T1000 (cell line): ENCODE measurements at regions not wholly inside any gene's neighbourhood (a gene's known extent, or its start where the extent isn't known, plus 50 kb on each side); places are given as distances from the start of the nearest gene placed in this dataset.
"Not testable (repeated sequence)": the region's sequence is repeated elsewhere in the genome, so short reads cannot be mapped to it uniquely, and the experiment has no call there.

Source experiments
- DNase-seq: peaks from one replicate; lab custom pipeline; 2025; ENCODE audit warnings: mixed read lengths; lab: John Stamatoyannopoulos, UW

- no peak for DNase-seq
Measured at GRCh38 chr12:18008642-18009041, 81.4 kb downstream of the RERGL start.

- no peak for DNase-seq
Measured at GRCh38 chr12:17999174-17999801, 90.7 kb downstream of the RERGL start.

GRCh38 chr12:17992002-17992656 is 97.9 kb downstream of the RERGL start:
- DNase-seq, result peak; percentile 6

GRCh38 chr12:17982556-17982955 is 107.4 kb downstream of the RERGL start:
- no peak for DNase-seq

GRCh38 chr12:17976202-17976601 is 113.8 kb downstream of the RERGL start:
- DNase-seq, result no peak

GRCh38 chr12:17975763-17976162 is 114.2 kb downstream of the RERGL start:
- DNase-seq, result no peak

- DNase-seq, result no peak
Measured at GRCh38 chr12:17975239-17975638, 114.8 kb downstream of the RERGL start.

GRCh38 chr12:17971850-17972249 is 118.1 kb downstream of the RERGL start:
- DNase-seq, result no peak

- no peak for DNase-seq
Measured at GRCh38 chr12:17954788-17955187, 135.2 kb downstream of the RERGL start.

- DNase-seq, result no peak
Measured at GRCh38 chr12:17950898-17951297, 139.1 kb downstream of the RERGL start.

GRCh38 chr12:17949558-17950141 is 140.3 kb downstream of the RERGL start:
- no peak for DNase-seq

GRCh38 chr12:17928708-17929366 is 161.2 kb downstream of the RERGL start:
- no peak for DNase-seq

GRCh38 chr12:17918013-17918412 is 172.0 kb downstream of the RERGL start:
- no peak for DNase-seq

GRCh38 chr12:17884581-17884980 is 205.4 kb downstream of the RERGL start:
- DNase-seq, result no peak

GRCh38 chr12:17878714-17879113 is 211.3 kb downstream of the RERGL start:
- no peak for DNase-seq

GRCh38 chr12:17875230-17875629 is 214.8 kb downstream of the RERGL start:
- no peak for DNase-seq

GRCh38 chr12:17866802-17867201 is 223.2 kb downstream of the RERGL start:
- no peak for DNase-seq

- not testable (repeated sequence) for DNase-seq
Measured at GRCh38 chr12:17855548-17855947, 234.4 kb downstream of the RERGL start.

GRCh38 chr12:17853054-17853453 is 236.9 kb downstream of the RERGL start:
- no peak for DNase-seq

- no peak for DNase-seq
Measured at GRCh38 chr12:17841496-17841895, 248.5 kb downstream of the RERGL start.

- DNase-seq, result no peak
Measured at GRCh38 chr12:17829813-17830212, 260.2 kb downstream of the RERGL start.

- no peak for DNase-seq
Measured at GRCh38 chr12:17818931-17819330, 271.1 kb downstream of the RERGL start.

- DNase-seq, result no peak
Measured at GRCh38 chr12:17810399-17810798, 279.6 kb downstream of the RERGL start.
